ENCODE measurements at regions not wholly inside any gene's neighbourhood (a gene's known extent, or its start where the extent isn't known, plus 50 kb on each side); places are given as distances from the start of the nearest gene placed in this dataset.

- no peak for TF ChIP-seq GATA1 (IDR thresholded peaks at IDR 0.05; ENCODE audit: low read depth, low read length)
- no peak for TF ChIP-seq POLR2A (IDR thresholded peaks at IDR 0.05; ENCODE audit: low read length)
- DNase-seq = no peak
Observed at GRCh38 chr2:59322005-59322404, 1080.9 kb upstream of the FANCL start.

GRCh38 chr2:59314031-59314766 lies 1073.1 kb upstream of the FANCL start:
- TF ChIP-seq POLR2A (IDR thresholded peaks at IDR 0.05; ENCODE audit: low read length) (no peak), GATA1 (IDR thresholded peaks at IDR 0.05; ENCODE audit: low read depth, low read length) (no peak)
- no peak for DNase-seq

- no peak for TF ChIP-seq POLR2A (IDR thresholded peaks at IDR 0.05; ENCODE audit: low read length)
- TF ChIP-seq GATA1 (IDR thresholded peaks at IDR 0.05; ENCODE audit: low read depth, low read length) = no peak
- no peak for DNase-seq
Observed at GRCh38 chr2:59312967-59313940, 1072.1 kb upstream of the FANCL start.

GRCh38 chr2:59312029-59312428 lies 1070.9 kb upstream of the FANCL start:
- TF ChIP-seq GATA1 (IDR thresholded peaks at IDR 0.05; ENCODE audit: low read depth, low read length) = no peak
- TF ChIP-seq POLR2A (IDR thresholded peaks at IDR 0.05; ENCODE audit: low read length) = no peak

GRCh38 chr2:59308108-59308507 lies 1067.0 kb upstream of the FANCL start:
- TF ChIP-seq GATA1 (IDR thresholded peaks at IDR 0.05; ENCODE audit: low read depth, low read length) = no peak
- TF ChIP-seq POLR2A (IDR thresholded peaks at IDR 0.05; ENCODE audit: low read length) = no peak

More at GRCh38 chr2:59312029-59312428, 1070.9 kb upstream of the FANCL start:
- no peak for DNase-seq

GRCh38 chr2:59307196-59307595 lies 1066.1 kb upstream of the FANCL start:
- DNase-seq = no peak
- TF ChIP-seq POLR2A (IDR thresholded peaks at IDR 0.05; ENCODE audit: low read length) (no peak), GATA1 (IDR thresholded peaks at IDR 0.05; ENCODE audit: low read depth, low read length) (no peak)

More at GRCh38 chr2:59308108-59308507, 1067.0 kb upstream of the FANCL start:
- no peak for DNase-seq

- DNase-seq = no peak
- TF ChIP-seq GATA1 (IDR thresholded peaks at IDR 0.05; ENCODE audit: low read depth, low read length) (no peak), POLR2A (IDR thresholded peaks at IDR 0.05; ENCODE audit: low read length) (no peak)
Observed at GRCh38 chr2:59303272-59303671, 1062.1 kb upstream of the FANCL start.

- TF ChIP-seq POLR2A (IDR thresholded peaks at IDR 0.05; ENCODE audit: low read length) = no peak
- TF ChIP-seq GATA1 (IDR thresholded peaks at IDR 0.05; ENCODE audit: low read depth, low read length) = no peak
- no peak for DNase-seq
Observed at GRCh38 chr2:59302683-59303082, 1061.6 kb upstream of the FANCL start.

GRCh38 chr2:59301466-59302402 lies 1060.6 kb upstream of the FANCL start:
- DNase-seq = peak; percentile 20 to 55
- TF ChIP-seq GATA1 (IDR thresholded peaks at IDR 0.05; ENCODE audit: low read depth, low read length) (no peak), POLR2A (IDR thresholded peaks at IDR 0.05; ENCODE audit: low read length) (no peak)

- no peak for TF ChIP-seq POLR2A (IDR thresholded peaks at IDR 0.05; ENCODE audit: low read length)
- no peak for TF ChIP-seq GATA1 (IDR thresholded peaks at IDR 0.05; ENCODE audit: low read depth, low read length)
- DNase-seq = no peak
Observed at GRCh38 chr2:59297816-59298215, 1056.7 kb upstream of the FANCL start.

- TF ChIP-seq POLR2A (IDR thresholded peaks at IDR 0.05; ENCODE audit: low read length) (no peak), GATA1 (IDR thresholded peaks at IDR 0.05; ENCODE audit: low read depth, low read length) (no peak)
- peak in 1 of 2 experiments; percentile 1 for DNase-seq
Observed at GRCh38 chr2:59296279-59296678, 1055.2 kb upstream of the FANCL start.

GRCh38 chr2:59295524-59296162 lies 1054.5 kb upstream of the FANCL start:
- DNase-seq = no peak
- TF ChIP-seq GATA1 (IDR thresholded peaks at IDR 0.05; ENCODE audit: low read depth, low read length) = no peak

GRCh38 chr2:59288771-59289170 lies 1047.6 kb upstream of the FANCL start:
- no peak for DNase-seq
- TF ChIP-seq GATA1 (IDR thresholded peaks at IDR 0.05; ENCODE audit: low read depth, low read length) = no peak
- TF ChIP-seq POLR2A (IDR thresholded peaks at IDR 0.05; ENCODE audit: low read length) = no peak
